MCF 10A (cell line): ENCODE measurements at regions not wholly inside any gene's neighbourhood (a gene's known extent, or its start where the extent isn't known, plus 50 kb on each side); places are given as distances from the start of the nearest gene placed in this dataset.

Source experiments
- BruUV-seq: library from RNA; stranded (reverse); fragments of 400-500 nt; replicated peaks from 2 replicates; lab custom pipeline; 2021; lab: Mats Ljungman, UMichigan
- CTCF ChIA-PET: fragments of 300-600 bp; sonication (Branson Sonifier 250); formaldehyde crosslinking; extraction: SDS; loops from one replicate; lab custom pipeline; 2021; ENCODE audit warnings: antibody characterized with exemption, inconsistent platforms; lab: Yijun Ruan, JAX
- POLR2A ChIA-PET: fragments of 300-600, 350-650 bp; sonication (Branson Sonifier 250); formaldehyde crosslinking; extraction: SDS; loops from one replicate; lab custom pipeline; 2020; ENCODE audit warnings: antibody characterized with exemption, inconsistent platforms; lab: Yijun Ruan, JAX
- DNase-seq: peaks from one replicate; pipeline ENCODE4 v3.0.0-alpha.2; 2018; ENCODE audit not compliant: unreplicated experiment
- H3K27ac Mint-ChIP-seq: one replicate; pipeline ENCODE4 v1.8.0; 2022; ENCODE audit warnings: mild to moderate bottlenecking, low read depth, mixed read lengths; ENCODE audit not compliant: unreplicated experiment
- H3K27me3 Mint-ChIP-seq: one replicate; pipeline ENCODE4 v1.8.0; 2022; ENCODE audit warnings: mixed read lengths; ENCODE audit not compliant: insufficient read depth, unreplicated experiment
- H3K36me3 Mint-ChIP-seq: one replicate; pipeline ENCODE4 v1.8.0; 2022; ENCODE audit warnings: mild to moderate bottlenecking, moderate library complexity, mixed read lengths; ENCODE audit not compliant: insufficient read depth, unreplicated experiment
- H3K4me1 Mint-ChIP-seq: one replicate; pipeline ENCODE4 v1.8.0; 2022; ENCODE audit warnings: mixed read lengths; ENCODE audit not compliant: insufficient read depth, unreplicated experiment
- H3K4me3 Mint-ChIP-seq: one replicate; pipeline ENCODE4 v1.8.0; 2022; ENCODE audit warnings: mild to moderate bottlenecking, moderate library complexity, mixed read lengths; ENCODE audit not compliant: unreplicated experiment
- H3K9me3 Mint-ChIP-seq: one replicate; pipeline ENCODE4 v1.8.0; 2022; ENCODE audit warnings: mixed read lengths; ENCODE audit not compliant: unreplicated experiment
- CTCF ChIP-seq: fragments of 200-600 bp; IDR thresholded peaks from one replicate; pipeline ENCODE4 v1.8.0; 2022; ENCODE audit warnings: antibody characterized with exemption, mild to moderate bottlenecking; ENCODE audit not compliant: unreplicated experiment
- intact Hi-C: fragments of 100-400 bp; cut with micrococcal nuclease; formaldehyde crosslinking; loops from 2 replicates; pipeline ENCODE4 v1.14.1; 2022

- no TSS peak for BruUV-seq
- CTCF ChIA-PET = no interaction called here
- intact Hi-C loops = no loop called here
- POLR2A ChIA-PET = no interaction called here
- DNase-seq = no peak
- no peak for TF ChIP-seq CTCF
- Mint-ChIP-seq H3K27ac (no peak overlapping the region), H3K36me3 (peaks cover 52% of the 10 kb centered on the region), H3K4me3 (no peak overlapping the region), H3K9me3 (no peaks in the 10 kb centered on the region), H3K27me3 (no peaks in the 10 kb centered on the region), H3K4me1 (peaks cover 4% of the 10 kb centered on the region)
Measured at GRCh38 chr12:124445121-124445718, 122.2 kb downstream of the NCOR2 start.

GRCh38 chr12:124443931-124444712 is 123.3 kb downstream of the NCOR2 start:
- intact Hi-C loops = no loop called here
- H3K27ac Mint-ChIP-seq = no peak overlapping the region
- H3K9me3 Mint-ChIP-seq = no peaks in the 10 kb centered on the region
- H3K27me3 Mint-ChIP-seq = no peaks in the 10 kb centered on the region
- H3K4me3 Mint-ChIP-seq = no peak overlapping the region
- DNase-seq = no peak
- ChIA-PET POLR2A (interaction anchor here (0.6 to 1.0 kb wide), 2 partner anchors 10 to 331 kb away, joined by 3 read pairs; no protein-coding TSS in a partner anchor), CTCF (interaction anchor here (0.7 kb wide), 1 partner anchor 26 kb away, joined by 3 read pairs; no protein-coding TSS in a partner anchor)
- H3K36me3 Mint-ChIP-seq = peaks cover 52% of the 10 kb centered on the region
- peaks cover 3% of the 10 kb centered on the region for H3K4me1 Mint-ChIP-seq
- no peak for TF ChIP-seq CTCF
- no TSS peak for BruUV-seq

- BruUV-seq = no TSS peak
- no peak for TF ChIP-seq CTCF
- Mint-ChIP-seq H3K27ac (no peak overlapping the region), H3K36me3 (peaks cover 52% of the 10 kb centered on the region), H3K4me1 (no peaks in the 10 kb centered on the region), H3K27me3 (no peaks in the 10 kb centered on the region), H3K9me3 (no peaks in the 10 kb centered on the region), H3K4me3 (no peak overlapping the region)
- no peak for DNase-seq
- ChIA-PET POLR2A (no interaction called here), CTCF (interaction anchor here (0.6 kb wide), 1 partner anchor 57 kb away, joined by 3 read pairs; no protein-coding TSS in a partner anchor)
- intact Hi-C loops = no loop called here
Measured at GRCh38 chr12:124442772-124443445, 124.5 kb downstream of the NCOR2 start.

- BruUV-seq = no TSS peak
- H3K4me3 Mint-ChIP-seq = no peak overlapping the region
- H3K36me3 Mint-ChIP-seq = peaks cover 52% of the 10 kb centered on the region
- no peaks in the 10 kb centered on the region for H3K27me3 Mint-ChIP-seq
- H3K9me3 Mint-ChIP-seq = no peaks in the 10 kb centered on the region
- no peaks in the 10 kb centered on the region for H3K4me1 Mint-ChIP-seq
- POLR2A ChIA-PET = no interaction called here
- no peak for TF ChIP-seq CTCF
- no peak overlapping the region for H3K27ac Mint-ChIP-seq
- CTCF ChIA-PET = no interaction called here
- intact Hi-C loops = no loop called here
- no peak for DNase-seq
Measured at GRCh38 chr12:124442281-124442680, 125.1 kb downstream of the NCOR2 start.
